ENCODE measurements at regions not wholly inside any gene's neighbourhood (a gene's known extent, or its start where the extent isn't known, plus 50 kb on each side); places are given as distances from the start of the nearest gene placed in this dataset.

DNA sequence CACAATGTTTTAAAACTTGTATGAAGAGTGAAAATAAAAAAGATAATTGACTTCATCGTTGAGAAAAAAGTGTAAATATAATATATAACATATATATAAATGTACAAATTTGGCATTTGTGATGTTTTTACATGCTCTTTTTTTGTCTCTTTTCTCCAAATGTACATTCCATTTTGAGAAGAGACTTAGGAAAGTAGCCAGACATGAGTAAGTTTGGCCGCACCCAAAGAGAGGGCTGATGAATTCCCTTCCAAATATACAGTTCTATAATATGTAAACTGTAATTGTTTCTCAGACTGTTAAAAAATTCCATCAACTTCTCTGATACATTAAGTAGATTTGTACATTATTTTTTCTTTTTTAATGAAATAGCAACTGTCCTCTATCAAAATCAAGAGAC, 193.2 kb upstream of the MAP3K1 start:
- DNase-seq (ENCODE audit: low read depth, low spot score), result no peak

DNA sequence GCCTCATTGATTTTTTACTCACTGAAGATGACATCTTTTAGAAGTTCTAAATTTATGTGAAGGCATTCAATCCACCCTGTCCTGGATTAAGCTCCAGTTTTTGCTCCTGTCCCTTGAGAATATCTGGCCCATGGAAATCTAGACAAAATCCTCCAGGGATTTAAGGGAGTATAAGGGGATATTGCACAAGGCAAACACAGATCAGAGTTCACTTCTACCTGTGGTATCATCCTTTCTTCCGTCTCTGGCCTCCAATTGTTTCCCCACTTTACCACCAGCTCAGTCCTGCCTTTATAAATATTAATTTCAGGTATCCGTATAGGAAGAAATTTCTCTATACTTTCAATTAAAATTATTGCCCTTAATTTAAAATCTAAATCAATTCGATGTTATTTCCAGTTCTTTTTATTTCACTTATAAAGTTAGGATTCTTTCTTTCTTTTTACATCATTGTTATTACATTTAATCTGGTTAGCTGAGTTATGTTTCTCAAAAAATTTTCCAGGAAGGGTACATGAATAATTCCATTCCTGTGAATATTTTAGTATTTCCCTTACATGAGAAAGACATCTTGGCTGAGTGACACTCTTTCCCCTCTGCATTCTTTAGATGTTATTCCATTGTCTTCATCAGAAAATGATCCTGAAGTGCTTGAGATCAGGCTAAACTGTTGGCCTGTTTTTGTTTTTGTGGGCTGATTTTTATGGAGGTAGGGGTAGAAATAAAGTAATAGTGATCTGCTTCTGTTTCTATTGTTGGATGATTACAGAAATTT, 194.3 kb upstream of the MAP3K1 start:
- no peak for DNase-seq (ENCODE audit: low read depth, low spot score)

DNA sequence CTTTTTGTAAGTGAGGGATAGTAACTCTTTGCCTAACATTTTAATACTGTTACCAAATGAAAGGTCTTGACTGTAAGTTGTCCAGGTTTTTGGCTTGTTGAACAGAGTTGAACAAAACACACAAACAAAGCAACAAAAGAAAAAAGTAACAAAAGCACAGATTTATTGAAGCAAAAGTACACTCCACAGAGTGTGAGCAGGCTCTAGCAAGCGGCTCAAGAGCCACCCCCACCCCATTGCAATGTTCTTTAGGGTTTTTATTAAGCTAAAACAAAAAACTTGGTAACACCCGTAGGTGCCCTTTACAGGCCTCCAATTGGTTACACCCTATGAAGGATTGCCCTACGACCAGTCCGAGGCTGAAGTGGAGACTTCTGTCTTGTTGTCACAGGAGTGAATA, 197.4 kb upstream of the MAP3K1 start:
- DNase-seq (ENCODE audit: low read depth, low spot score), result no peak

DNA sequence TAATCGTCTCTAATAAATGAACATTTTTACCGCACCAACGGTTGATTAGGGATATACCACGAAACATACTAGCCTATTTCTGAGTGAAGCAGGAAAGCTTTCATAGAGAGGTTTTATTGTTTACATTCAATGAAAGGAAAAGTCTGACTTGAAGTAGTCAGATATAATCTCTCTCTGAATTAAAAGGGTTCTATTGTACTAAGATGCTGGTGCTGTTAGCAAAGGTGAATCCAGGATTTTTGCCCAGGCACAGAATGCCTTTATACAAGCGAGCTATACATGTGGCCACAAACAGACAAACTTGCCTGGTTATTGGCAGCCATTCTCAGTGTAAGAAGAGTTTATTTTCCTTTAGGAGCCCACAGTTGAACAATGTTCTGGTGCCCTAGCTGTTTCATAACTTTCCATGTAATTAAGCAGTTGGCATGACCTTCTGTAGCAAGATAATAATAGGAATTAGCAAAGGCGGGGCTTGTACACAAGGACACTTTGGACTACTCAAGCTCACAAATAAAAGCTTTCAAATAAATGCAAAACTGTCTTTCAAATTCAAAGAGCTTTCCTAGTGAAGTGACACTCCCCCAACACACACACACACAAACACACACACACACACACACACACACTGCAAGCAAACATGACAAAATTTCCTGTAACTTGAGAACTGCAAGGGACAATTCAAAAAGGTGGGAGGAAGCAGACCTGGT, 198.7 kb upstream of the MAP3K1 start:
- no peak for DNase-seq (ENCODE audit: low read depth, low spot score)

DNA sequence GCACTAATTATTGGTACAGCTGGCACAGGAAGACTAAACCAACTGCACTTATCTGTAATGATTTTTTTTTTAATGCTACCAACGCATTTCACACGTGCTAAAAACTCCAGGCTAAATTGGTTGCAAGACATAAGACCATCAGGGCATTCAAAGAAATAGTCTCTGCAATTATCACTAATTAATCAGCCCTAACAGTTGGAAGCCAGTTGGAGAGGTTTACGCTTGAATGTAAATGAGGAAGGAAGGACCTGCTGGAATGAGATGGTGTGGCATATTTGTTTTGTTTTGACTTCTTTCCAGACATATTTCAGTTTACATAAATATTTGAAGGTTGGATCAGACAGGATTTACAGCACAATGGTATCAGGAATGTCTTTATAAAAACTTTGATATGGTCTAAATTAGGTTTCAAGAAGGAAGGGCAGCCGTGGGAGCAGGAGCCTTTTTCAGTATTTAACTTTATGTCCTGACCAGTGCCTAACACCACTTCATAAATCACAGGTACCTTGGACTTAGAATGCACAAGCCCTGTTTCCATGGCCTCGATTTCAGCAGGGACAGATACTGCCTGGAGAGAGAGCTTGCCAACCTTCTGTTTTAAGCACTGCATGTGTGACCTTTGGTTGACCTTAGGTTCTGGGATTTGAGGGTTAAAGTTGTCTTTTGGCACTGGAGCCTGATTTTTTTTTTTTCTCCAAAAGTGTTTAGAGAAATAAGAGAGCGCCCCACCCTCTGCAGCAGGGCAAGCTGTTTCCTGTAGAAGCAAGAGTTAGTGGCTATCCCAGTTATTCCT, 199.8 kb upstream of the MAP3K1 start:
- DNase-seq (ENCODE audit: low read depth, low spot score), result no peak

DNA sequence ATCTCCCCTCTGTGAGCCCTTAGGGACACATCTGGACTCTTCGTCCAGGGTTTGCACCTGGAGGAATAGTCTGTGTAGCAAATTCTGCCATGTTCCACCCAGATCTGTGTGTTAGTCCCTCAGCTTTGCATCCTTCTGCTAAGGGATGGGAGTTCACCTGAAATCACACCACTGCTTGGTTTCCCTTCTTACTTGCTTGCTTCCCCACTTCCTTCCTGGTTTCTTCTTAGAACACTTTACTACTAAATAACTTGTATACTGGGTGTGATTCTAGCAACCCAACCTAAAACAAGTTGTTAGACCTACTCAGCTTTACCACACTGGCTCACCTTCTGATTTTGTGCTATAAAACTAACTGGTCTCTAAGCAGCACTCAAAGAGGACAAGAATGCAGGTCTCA, 202.6 kb upstream of the MAP3K1 start:
- DNase-seq (ENCODE audit: low read depth, low spot score), result no peak

DNA sequence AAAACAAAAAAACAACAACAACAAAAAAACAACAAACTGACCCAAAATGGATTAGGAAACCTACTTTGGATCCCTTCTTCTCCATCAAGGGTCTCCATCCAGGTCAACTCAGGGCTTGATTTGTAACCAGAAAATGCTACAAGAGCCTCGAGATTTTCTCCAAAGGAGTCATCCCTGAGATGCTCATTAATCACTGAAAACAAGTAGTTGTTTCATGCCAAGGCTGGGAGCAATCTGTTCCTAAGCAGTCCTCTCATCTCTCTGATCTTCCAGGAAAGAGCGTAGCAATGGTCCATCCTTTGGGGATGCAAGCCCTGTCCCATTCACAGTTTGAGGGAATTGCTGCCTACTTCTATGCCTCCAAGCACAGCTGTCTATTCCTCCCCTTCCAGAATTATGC, 203.0 kb upstream of the MAP3K1 start:
- DNase-seq (ENCODE audit: low read depth, low spot score), result no peak

DNA sequence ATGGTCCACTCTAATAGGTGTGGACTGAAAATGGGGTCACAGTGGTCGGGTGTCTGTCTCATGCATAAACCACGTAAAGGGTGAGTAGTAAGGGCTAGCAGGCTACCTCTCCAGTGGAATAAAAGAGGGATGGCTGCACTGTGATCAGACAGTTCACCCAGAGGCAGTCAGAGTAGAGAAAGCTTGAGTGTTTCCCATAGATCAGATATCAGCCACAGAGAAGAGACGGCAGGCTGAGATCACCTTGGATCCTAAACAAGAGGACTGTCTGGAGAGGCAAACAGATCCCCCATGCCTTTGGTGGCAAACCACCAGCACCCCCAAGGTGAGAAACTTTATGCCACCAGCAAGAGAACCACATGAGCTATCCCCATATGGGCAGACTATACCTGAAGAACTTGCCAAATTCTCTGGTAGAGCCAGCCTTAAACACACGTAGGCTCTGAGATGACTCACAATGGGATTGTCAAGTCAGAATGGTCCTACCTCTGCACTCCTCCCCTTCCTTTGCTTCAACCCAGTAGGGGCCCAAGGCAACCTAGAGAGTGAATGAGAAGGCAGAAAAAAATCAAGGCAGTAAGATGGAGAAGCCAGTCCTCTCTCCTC, 205.2 kb upstream of the MAP3K1 start:
- DNase-seq (ENCODE audit: low read depth, low spot score), result no peak

DNA sequence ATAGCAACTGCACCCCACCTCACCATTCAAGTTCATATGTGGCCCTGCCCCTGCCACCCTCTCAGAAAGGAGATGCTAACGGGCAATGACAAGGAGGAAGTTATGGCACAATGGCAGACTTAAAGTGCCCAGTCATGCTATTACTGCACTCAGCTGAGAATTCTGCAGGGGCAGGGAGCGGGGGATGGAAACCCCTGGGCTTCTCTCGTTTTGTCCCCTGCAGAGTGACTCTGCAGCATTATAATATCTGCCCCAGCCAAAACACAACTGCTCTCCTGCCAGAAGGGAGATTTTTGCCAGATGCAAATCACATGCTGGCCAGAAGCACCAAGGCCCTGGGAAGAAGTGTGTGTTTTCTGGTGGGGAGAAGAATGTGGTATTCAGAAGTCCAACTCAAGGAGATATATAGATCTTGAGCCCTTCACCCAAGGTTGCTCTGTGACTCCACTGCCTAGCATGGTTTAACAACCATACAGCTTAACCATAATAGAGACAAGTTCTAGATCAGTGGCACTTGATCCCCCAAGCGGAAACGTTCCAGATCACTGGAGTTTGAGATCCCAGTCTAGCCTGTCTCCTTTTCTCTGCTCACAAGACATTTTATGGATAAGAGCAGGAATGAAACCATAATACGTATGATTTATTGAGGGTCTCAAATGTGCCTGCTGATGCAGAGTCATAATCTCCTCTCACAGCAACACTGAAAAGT, 207.0 kb upstream of the MAP3K1 start:
- DNase-seq (ENCODE audit: low read depth, low spot score), result no peak

DNA sequence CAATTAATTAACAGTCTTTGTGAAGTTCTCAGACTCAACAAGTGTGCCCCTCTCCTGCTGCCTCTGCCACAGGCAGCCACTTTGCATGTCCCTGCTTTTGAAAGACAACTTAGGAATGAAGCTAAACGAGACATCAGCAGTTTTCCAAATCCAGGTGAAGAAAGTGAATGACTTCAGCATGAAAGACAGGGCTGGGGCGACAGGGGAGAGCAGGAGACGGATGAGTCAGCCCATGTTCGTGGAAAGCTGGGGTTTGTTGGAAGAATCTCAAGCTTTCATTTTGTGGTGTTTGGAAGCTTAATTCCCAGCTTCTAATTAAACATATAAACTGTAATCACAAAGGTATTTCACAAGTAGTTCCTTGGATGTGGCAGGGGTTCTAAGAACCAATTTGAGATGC, 207.8 kb upstream of the MAP3K1 start:
- no peak for DNase-seq (ENCODE audit: low read depth, low spot score)

DNA sequence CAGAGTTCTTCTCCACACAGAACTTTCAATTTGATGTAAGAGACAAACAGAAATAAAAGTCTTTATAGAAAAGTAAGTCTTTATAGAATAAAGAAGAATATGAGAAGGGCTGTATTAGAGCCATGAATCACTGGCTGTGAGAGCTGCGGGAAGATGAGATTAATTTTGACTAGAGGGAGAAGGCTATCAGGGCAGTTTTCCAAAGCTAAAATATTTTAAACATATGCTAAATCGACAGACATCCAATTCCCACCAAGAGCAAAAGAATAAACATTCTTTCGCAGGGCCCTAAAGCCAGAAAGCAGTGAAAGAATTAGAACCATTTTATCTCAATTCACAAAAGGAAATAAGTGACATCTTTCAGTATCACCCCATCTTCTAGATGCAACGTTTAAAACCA, 208.3 kb upstream of the MAP3K1 start:
- no peak for DNase-seq (ENCODE audit: low read depth, low spot score)

DNA sequence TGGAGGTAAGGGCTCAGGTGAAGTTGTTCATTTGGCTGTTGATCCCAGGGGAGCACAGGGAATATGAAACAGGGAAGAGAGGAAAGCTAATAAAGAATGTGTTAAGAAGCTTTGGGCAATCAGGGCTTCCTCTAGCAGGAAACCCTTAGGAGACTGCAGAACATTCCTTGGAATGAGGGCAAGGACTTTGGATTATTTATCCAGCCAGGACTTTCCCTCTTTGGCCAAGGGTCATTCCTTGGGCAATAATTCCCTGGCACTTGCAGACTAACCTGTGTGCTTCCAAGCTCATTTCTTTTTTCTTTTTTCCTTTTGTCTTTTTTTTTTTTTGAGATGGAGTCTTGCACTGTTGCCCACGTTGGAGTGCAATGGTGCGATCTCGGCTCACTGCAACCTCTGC, 209.2 kb upstream of the MAP3K1 start:
- no peak for DNase-seq (ENCODE audit: low read depth, low spot score)

DNA sequence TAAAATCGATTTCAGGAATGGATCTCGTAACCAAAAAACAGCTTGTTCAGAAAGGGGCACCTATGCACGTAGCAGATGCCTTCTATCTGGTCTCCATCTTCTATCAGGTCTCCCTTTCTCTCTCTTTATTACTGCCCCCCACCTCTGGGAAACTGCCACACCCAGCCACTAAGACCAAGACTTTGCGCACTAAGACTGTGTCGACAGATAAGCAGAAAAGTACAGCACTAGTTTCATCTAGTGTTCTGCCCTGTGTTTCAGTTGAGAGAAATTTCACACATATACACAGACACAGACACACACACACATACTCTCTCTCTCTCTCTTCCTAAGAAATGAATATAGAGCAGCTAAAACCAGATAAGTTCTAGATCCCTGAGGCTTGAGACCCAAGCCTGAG, 210.1 kb upstream of the MAP3K1 start:
- DNase-seq (ENCODE audit: low read depth, low spot score), result no peak

DNA sequence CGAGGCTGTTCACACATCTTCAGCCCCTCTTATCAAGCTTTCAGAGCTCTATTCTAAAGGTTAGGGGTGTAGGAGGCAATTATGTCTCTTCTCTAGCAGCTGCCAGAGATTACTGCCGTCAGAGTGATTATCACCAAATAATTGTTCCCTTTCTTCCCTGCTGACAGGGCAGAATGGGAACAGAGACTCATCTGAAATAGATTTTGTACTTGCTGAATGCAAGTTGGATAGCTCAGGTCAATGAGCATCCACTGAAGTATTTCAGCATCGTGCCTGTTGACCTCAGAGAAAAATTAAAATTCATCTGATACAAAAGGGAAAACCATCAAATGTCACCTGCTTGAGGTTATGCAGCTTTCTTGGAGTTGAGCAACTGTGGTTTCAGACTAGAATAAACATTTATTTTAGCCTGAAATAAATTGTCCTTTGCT, 213.7 kb upstream of the MAP3K1 start:
- DNase-seq (ENCODE audit: low read depth, low spot score), result no peak

DNA sequence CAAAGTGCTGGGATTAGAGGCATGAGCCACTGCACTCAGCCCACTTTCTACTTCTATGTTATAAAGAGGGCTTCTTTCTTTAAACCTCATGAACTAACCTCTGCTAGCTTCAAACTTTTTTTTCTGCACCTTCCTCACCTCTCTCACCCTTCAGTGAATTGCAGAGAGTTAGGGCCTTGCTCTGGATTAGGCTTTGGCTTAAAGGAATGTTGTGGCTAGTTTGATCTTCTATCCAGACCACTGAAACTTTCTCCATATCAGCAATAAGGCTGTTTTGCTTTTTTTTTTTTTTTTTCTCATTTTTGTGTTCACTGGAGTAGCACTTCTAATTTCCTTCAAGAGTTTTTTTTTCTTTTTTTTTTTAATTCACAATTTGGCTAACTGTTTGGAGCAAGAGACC, 216.4 kb upstream of the MAP3K1 start:
- no peak for DNase-seq (ENCODE audit: low read depth, low spot score)

DNA sequence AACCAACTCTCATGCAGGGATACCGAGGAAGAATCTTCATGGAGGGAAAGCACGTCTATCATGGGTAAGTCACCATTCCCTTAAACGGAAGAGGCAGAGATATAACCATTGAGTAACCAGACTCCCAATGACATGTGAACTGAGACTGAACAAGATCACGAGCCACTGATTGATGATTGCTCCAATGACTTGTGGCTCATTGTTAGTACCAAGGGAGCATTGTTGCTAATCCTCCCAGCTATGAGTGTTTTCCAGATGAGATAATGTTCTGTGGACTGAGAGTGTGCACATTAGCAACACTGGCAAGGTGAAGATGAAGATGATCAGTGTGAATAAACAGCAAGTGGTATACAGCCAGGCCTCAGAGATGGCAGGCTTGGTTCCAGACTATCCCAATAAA, 219.2 kb upstream of the MAP3K1 start:
- DNase-seq (ENCODE audit: low read depth, low spot score), result no peak

DNA sequence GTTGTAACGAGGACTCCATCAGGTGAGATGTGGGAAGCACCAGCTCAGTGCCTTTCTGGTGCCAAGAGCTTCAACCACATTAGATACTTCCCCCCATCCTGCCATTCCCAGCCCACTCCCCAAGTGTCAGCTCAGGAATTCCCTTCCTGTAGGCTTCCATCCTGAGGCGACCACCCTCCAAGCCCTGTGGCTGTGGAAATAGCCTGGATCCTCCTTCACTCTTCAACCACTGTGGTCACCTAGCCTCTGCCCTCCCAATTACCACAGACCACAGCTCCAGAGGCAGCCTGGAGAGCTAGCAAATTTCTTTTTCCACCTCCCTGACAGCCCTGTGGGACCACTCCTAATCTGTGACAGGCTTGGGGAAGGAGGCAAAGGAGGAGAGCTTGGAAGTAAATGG, 219.8 kb upstream of the MAP3K1 start:
- DNase-seq (ENCODE audit: low read depth, low spot score), result no peak

DNA sequence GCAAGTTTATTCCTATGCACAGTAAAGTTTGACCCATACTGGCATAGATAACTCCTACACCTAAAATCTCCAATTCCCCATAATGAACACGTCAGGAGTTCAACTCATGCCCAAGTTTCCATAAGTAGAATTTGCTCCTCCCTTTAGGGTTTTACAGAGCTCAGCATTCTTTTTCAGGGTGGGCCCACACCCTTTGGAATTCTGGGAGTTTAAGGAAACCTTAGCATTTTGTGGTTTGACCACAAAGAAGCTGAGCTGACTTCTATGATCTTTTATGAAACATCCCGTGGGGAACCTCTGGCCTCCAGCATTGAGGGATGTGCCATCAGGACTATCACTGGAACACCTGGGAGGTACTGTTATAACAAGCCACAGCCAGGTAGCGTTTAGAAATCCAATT, 220.6 kb upstream of the MAP3K1 start:
- no peak for DNase-seq (ENCODE audit: low read depth, low spot score)

DNA sequence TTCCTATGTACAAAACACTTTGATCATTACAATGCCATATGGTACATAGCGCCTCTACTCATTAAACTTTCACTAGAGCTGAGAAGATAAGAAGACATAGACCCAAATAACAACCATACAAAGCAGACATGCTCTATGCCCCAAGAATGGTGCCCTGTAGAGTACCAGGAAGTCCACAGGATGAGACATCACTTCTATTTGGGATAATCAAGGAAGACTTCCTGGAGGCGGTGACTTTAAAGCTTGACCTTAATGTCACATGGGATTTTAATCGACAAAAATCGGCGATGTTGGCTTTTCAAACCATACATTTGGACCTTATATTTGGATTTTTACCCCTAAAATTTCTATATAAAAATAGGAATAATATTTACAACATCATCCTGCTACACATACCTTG, 224.3 kb upstream of the MAP3K1 start:
- no peak for DNase-seq (ENCODE audit: low read depth, low spot score)

DNA sequence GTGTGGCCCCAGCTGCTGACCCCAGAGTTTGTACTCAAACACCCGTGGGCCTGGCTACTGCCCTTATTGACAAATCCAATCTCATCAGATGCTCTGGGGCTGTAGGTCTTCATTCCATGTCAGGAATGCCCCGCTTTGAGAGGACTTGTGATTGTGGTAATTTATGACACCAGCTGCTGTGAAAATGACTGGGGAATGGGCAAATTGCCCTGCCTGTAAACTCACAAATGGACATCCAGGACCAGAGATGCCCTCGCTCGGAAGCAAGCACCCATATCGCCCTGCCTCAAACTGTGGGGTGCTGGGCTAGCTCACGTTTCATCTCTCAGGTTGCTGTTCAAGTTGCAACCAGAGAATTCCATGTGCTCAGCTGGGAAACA, 225.9 kb upstream of the MAP3K1 start:
- no peak for DNase-seq (ENCODE audit: low read depth, low spot score)

DNA sequence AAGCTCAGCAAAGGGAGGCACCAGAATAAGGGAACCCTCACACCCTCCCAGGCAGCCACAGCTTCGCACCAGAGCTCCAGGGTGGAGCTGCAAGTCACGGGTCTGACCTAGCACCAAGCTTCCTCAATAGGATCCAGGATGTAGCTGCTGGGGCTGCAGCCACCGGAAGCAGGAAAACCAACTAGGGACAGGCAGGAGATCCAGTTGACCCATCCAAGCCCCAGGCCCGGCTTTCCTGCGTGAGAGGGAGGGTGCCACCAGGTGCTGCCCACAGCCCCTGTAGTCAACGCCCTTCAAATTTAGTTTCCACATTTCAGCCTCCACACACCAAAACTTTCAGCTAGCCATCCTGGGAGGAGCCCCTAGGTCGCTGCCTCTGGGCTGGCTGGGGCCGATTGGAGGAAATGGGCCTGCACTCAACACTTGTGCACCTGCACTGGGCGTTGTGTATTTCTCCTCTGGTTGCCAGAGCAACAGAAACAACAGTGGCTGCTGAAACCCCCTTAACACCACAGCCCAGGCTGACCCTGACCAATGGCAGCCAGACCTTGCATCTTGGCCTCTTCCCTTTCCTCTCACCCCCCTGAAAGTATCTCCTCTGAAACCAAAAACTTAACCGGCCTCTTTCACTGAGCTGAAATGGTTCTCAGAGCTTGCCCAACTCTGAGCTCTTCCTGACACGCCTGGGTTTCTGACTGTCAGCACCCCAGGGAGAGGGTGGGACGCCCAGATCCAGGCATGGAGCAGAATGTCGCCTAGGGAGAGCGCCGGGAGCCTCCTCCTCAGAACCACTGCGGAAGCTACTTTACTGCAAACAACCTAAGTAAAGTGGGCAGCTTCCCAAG, 226.5 kb upstream of the MAP3K1 start:
- no peak for DNase-seq (ENCODE audit: low read depth, low spot score)
